Limb (tissue), 2 donors: ENCODE measurements at regions not wholly inside any gene's neighbourhood (a gene's known extent, or its start where the extent isn't known, plus 50 kb on each side); places are given as distances from the start of the nearest gene placed in this dataset.
A peak's percentile ranks its signal among the peaks of the same experiment; 100 is the strongest.
"Not testable (repeated sequence)": the region's sequence is repeated elsewhere in the genome, so short reads cannot be mapped to it uniquely, and the experiment has no call there.

Source experiments
- DNase-seq, 2 donors: peaks; one replicate each; pipeline ENCODE4 v3.0.0-alpha.2; 2016; ENCODE audit errors: extremely low spot score in 2 of 2

DNA sequence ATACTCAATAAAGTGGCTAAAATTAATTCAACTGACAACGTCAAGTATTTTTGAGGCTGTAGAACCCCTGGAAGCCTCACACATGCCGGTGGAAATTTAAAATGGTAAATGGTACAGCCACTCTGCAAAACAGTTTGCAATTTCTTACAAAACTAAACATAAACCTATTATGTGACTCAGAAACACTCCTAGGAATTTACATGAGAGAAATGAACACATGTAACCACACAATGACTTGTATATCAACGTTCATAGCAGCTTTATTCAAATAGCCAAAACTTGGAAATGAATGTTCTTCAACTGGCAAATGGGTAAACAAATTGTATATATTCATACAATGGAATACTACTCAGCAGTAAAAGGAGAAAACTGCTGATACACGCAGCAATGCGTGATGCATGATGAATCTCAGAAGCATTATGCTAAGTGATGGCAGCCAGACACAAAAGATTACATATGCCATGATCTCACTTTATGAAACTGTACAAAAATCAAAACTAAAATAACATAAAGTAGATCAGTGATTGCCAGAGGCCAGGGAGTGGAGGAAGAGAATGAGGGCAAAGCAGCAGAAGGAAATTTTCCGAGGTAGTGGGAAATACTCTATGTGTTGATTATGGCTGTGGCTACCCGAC lies 112.5 kb downstream of the FAM50B start:
- no peak for DNase-seq

DNA sequence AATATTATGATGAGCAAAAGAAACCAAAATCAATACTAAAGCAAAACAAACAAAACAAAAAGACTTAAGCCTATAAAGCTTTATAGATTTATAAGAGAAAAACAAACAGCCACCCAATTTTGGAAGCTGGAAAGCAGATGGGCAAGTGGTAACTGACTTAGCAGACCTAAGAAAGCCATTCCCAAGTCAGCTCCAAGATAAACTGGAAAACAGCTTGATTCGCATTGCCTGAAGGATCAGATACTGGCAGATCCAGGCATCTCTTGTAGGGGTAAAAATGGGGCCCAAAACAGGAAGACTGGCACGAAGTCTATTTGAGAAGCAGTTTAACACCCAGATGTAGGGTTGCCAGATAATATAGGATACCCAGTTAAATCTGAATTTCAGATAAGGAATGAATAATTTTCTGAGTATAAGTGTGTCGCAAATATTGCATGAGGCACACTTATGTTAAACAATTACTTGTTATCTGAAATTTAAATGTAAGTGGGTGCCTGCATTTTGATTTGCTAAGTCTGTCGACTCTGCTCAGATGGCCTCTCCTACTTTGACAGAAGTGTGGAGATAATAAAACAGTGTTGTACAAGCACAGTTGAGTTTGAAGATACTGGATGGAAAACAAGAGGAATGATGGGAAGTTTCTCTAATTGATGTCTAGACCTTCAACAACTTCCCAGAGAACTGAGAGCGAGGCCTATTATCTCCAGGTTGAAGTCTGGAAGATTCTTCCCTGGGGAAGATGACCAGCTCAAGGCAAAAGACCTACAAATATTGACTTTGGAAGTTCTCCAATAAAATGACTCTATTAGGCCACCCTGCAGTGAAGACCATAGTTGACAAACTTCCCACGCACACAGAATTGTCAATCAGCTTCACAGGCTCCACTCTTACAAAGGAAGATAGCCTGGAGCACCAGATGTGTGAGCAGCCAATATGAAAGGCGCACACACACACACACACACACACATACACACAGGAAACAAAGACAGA lies 113.4 kb downstream of the FAM50B start:
- DNase-seq = no peak

DNA sequence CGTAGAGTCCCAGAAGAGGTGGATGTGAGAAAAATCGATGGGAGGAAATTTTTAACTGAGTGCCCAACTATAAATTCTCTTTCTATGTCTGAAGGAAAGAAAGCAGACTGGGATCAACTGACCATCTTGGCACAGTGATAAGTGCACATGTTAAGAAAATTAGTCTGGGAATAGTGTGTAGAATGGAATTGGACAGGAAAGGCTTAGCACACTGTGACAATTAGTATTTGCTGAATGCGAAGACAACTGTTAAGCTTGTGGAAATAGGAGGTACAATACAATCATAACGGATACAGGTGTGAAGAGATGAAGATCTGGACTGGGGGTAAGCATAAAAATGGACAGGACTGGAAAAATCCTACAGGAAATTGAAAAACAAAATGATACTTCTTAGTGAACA lies 114.3 kb downstream of the FAM50B start:
- DNase-seq = no peak

DNA sequence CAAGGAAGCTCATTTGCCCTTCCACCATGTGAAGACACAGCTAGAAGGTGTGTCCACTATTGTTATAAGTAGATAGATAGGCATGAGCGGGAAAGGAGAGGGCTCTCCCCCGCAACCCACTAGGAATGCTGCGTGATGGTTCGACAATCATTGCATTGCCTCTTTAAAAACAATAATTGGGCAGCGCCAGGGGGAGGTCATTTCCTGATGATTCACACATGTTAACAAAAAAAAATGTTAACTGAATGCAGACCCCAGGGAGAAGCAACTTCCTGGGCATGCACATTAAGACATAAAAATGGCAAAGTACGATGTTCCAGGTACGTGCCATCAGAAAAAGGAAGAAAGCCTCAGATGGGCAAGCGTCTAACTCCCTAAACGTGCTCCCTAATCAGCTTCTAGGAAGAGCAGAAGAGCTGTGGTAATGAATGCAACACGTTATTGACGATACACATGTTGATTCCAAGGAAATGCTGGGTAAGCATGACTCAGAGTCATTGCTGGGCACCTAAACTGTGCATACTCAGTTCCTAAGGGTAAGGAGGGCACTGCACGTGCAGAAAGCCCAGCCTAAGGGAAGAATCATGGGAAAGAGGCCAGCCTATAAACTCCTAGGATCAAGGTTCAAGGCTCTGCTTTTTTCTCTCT lies 113.7 kb downstream of the FAM217A start:
- DNase-seq = no peak

DNA sequence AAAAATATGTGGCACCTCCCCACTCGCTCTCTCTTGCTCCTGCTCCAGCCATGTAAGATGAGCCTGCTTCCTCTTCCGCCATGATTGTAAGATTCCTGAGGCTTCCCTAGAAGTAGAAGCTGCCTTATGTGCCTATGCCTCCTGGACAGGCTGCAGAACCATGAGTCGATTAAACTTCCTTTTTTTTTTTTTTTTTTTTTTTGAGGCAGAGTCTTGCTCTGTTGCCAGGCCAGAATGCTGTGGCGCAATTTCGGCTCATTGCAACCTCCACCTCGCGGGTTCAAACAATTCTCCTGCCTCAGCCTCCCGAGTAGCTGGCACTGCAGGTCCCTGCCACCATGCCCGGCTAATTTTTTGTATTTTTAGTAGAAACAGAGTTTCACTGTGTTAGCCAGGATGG lies 112.5 kb downstream of the FAM217A start:
- DNase-seq = no peak

DNA sequence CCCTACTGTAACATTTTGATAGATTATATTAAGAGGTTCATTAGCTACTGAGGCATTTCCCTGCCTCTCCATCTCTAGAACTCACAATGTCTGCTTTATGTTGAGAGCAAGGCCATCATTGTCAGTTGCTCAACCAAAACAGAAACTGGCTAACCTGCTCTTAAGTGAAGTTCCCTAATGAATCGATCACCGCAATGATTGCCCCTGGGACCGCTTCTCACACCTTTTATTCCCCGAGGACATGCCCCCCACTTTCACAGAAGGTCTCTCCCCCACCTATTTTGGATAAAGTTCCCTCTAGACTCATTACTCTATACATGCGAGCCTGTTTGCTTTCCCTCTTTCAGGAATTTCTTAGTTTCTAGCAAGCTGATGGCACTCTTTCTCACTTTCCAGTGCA lies 108.8 kb downstream of the FAM217A start:
- DNase-seq = no peak

DNA sequence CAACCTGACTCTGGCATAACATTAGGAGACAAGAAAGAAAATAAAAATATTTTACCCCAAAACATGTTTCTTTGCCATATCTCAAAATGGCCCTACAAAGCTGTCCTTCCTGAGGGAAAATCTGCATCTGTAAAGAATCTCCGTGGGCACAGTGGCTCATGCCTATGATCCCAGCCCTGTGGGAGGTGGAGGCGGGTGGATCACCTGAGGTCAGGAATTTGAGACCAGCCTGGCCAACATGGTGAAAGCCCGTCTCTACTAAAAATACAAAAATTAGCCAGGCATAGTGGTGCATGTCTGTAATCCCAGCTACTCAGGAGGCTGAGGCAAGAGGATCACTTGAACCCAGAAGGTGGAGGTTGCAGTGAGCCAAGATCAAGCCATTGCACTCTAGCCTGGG lies 105.8 kb downstream of the FAM217A start:
- not testable (repeated sequence) for DNase-seq

DNA sequence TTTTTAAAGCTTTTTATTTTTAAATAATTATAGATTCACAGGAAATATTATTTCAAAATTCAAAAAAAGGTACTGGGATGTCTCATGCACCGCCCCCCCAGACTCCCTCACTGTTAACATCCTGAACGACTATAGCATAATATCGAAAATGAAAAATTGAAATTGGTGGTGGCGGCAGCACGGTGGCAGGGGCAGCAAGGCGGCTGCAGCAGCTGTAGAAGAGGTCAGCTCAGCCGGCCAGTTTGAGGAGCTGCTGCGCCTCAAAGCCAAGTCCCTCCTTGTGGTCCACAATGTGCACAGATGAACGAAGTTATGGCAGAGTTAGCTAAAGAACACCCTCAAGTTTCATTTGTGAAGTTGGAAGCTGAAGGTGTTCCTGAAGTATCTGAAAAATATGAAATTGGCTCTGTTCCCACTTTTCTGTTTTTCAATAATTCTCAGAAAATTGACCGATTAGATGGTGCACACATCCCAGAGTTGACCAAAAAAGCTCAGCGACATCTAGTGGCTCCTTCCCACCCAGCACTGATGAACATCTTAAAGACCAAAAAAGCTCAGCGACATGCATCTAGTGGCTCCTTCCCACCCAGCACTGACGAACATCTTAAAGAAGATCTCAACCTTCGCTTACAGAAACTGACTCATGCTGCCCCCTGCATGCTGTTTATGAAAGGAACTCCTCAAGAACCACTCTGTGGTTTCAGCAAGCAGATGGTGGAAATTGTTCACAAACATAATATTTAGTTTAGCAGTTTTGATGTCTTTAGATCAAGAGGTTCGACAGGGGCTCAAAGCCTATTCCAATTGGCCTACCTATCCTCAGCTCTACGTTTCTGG lies 100.8 kb downstream of the FAM217A start:
- peak; percentile 77 to 85 for DNase-seq

DNA sequence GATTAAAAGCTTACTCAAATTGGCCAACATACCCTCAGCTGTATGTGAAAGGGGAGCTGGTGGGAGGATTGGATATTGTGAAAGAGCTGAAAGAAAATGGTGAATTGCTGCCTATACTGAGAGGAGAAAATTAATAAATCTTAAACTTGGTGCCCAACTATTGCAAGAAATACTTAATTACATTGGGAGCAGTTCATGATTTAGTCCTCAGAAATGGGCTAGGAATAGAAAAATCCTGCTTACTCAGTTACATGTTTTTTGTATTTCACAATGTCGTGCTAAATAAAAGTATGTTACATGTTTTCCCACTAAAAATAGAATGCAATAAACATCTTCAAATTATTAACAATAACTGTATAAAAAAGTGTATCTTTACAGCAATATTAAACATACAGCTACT lies 100.0 kb downstream of the FAM217A start:
- not testable (repeated sequence) for DNase-seq

DNA sequence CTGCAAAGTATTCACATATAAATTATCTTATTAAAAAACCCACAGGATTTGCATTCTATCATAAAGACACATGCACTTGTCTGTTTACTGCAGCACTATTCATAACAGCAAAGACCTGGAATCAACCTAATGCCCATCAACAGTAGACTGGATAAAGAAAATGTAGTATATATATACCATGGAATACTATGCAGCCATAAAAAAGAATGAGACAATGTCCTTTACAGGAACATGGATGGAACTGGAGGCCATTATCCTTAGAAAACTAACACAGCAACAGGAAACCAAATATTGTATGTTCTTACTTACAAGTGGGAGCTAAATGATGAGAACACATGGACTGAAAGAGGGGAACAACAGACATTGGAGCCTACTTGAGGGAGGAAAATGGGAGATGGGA lies 97.0 kb downstream of the FAM217A start:
- no peak for DNase-seq

DNA sequence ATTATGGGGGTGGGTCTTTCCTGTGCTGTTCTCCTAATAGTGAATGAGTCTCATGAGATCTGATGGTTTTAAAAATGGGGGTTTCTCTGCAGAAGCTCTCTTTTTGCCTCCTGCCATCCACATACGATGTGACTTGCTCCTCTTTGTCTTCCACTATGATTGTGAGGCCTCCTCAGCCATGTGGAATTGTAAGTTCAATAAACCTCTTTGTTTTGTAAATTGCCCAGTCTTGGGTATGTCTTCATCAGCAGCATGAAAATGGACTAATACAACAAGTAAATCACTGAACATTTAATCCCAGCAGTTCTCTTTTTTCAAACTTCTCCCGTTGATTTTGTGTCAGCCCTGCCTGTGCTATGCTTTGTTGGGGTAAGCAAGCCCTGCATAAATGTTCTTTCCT lies 95.2 kb downstream of the FAM217A start:
- DNase-seq = no peak

DNA sequence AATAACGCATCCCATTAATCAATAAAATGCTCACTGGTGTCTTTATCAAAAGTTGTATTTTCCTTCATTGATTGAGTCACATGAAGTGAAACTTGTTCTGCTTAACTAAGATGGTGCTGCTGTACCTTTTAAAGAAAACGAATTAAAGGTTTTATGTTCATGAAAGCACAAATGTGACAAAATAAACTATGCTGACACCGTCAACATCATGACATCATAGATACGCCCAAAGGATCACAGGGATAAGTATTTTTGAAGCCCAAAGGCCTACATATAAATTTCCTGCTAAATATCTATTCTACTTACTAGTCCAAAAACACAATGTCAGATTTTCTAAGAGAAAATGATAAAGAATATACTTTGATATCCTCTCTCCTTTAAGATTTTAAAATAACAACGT lies 94.4 kb downstream of the FAM217A start:
- DNase-seq = no peak

DNA sequence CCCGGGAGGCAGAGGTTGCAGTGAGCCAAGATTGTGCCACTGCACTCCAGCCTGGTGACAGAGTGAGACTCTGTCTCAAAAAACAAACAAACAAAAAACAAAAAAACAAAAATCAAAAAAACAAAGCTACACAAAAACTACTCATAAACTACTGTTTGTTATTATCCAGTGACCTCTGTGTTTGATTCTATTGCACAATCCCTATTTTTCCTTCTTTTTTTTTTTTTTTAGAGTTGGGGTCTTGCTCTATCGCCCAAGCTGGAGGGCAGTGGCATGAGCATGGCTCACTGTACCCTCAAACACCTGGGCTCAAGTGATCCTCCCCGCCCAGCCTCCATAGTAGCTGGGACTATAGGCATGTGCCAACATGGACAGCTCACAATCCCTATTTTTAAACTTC lies 92.7 kb downstream of the FAM217A start:
- DNase-seq = no peak

DNA sequence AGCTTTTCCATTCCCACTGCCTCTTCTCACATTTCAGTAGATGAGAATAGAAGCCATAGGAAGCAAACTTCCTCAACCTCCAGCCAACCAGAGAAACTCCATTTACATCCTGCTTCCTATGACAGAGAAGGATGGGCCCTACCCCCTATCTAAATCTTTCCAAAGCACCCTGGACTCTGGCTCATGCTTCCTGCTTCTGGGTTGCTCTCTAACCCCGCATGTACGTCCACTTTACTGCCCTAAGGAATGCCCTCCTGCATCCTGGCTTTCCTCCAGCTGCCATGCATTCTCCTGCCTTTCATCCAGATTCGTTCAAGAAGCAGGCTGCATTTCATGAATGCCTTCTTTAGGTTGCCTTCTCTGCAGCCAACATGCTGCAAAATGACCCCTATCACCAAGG lies 91.9 kb downstream of the FAM217A start:
- no peak for DNase-seq

DNA sequence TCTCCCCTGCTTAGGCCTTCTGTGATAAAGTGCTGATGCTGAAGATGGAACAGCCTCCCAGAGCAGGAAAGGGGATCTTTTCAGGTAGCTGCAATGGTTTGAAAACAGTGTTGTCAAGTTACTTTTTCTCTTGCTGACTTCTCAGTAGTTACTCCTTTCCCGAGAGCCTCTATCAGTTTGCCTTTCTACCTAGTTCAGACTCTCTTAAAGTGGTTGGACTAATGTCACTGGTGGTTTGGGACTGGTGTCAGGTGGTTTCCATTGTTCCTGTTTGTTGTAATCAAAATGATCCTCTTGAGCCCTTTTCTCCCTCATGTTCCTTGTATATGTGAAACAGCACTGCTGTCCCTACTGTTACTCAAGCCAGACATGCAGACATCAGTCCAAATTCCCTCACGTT lies 91.4 kb downstream of the FAM217A start:
- no peak for DNase-seq

DNA sequence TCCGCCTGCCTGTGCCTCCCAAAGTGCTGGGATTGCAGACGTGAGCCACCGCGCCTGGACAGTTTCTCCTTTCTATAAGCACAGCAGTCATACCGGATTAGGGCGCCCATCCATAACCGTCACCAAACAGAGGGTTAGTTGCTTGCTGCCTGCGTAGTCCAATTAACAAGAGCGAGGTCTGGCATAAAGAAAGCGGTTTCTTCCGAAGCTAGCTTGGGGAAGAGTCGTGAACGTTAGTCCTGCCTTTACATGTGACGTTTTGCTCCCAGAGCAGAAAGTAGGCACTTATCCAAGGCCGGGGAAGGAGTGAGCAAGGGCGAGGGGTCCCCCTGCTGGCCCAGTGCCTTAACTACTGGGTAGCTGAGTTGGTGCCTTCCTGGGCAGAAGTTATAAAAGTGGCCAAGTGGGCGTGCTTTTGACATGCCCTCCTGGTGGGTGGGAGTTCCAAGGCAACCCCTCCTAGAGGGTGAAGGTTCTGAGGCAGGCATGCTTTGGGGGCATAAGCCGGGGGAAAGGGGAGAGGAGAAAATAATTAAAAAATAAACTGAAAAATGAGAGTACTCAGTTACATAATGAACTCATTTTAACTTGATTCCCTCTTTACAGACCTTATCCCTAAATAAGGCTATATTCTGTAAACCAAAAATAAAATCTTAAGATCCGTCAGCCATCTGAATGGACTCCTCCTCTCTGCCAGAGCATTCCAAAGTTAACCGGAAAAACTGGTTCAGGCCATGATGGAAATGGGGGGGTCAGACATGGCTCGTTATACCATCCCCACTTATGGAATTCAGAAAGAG lies 88.0 kb downstream of the FAM217A start:
- DNase-seq = peak; percentile 91 to 93

DNA sequence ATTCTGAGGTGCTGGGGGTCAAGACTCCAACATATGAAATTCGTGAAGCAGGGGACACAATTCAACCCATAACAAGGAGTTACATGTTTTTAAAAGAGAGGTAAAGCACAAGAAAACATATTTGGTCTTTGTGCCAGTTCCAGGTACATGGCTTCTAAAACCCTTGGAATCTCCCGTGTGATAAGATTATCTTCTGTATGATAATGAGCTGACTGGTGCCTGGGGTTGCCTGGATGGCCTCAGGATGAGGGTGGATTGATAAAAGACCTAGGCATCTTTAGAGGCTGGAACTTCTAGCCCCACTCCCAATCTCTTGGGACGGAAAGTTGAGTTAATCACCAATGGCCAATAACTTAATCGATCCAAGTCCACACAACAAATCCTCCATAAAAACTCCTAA lies 87.0 kb downstream of the FAM217A start:
- no peak for DNase-seq

DNA sequence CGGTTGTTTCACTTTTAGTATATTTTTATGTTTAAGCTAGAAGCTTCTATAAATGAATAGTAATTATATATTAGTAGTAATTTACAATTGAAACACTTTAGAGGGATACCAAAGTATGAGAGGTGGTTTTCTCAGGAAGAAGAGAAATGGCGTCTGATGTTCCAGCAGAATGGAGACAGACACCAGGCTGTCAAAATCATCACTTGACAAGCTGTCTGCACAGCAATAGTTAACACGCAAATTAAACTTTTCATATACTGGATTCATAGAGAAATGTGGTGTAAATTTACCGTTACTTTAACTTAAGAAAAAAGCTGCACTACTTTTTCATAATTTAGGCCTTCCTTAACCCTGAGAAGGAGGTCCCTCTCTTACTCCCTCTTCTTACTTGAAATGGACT lies 82.6 kb downstream of the FAM217A start:
- no peak for DNase-seq

DNA sequence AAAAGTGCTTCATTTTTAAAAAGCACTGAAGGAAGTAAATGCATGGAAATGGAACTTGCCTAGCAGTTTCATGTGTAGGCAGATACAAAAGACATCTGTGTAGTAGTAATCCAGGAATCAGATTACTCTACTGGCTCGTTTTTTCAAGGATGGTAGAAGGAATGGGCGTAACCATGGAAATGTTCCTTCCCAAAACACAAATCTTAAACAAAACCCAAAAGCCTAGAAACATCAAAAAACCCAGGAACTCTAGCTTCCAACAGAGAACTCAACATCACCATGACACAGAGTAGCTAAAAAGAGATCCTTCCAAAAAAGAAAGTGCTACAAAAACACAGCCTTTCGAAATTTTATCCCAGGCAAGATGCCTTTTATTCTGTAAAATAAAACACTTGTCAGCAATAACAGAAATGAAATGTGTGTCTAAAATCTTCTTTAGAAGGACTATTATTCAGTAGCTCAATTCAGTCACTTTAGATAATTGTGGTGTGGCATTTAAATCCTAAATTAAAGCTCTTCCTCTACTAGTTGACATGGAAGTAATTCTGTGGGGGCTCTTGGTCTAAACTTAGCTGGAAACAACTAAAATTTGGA lies 81.7 kb downstream of the FAM217A start:
- DNase-seq = peak in 1 of 2 donors; percentile 88
